Lower leg skin (tissue), 4 donors: ENCODE measurements at regions not wholly inside any gene's neighbourhood (a gene's known extent, or its start where the extent isn't known, plus 50 kb on each side); places are given as distances from the start of the nearest gene placed in this dataset.

Experiments
- DNase-seq, 2 donors: peaks; one replicate each; pipeline ENCODE4 v3.0.0-alpha.2; 2019; ENCODE audit warnings: low spot score in 2 of 2
- H3K4me3 ChIP-seq: fragments of 200-600 bp; sonication (generic); 2 replicates; pipeline ENCODE4 v1.5.1; 2017; ENCODE audit warnings: mild to moderate bottlenecking, low read depth; ENCODE audit not compliant: poor library complexity, severe bottlenecking
- CTCF ChIP-seq, 3 donors: fragments of 450-650 bp; IDR thresholded peaks; one replicate each; pipeline ENCODE4 v1.5.1; 2016; ENCODE audit warnings: antibody characterized with exemption in 3 of 3, mild to moderate bottlenecking in 3 of 3, moderate library complexity in 2 of 3
- POLR2A ChIP-seq, 2 donors: fragments of 450-650 bp; IDR thresholded peaks; one replicate each; pipeline ENCODE4 v1.6.1; 2016 to 2017; ENCODE audit warnings: antibody characterized with exemption in 2 of 2, mild to moderate bottlenecking in 1 of 2, moderate library complexity in 1 of 2
- WGBS, 2 donors: methylation state at CpG; one replicate each; pipeline ENCODE4 v1.1.5; 2018; 5-methylcytosine and 5-hydroxymethylcytosine counted together
- intact Hi-C: fragments of 100-400 bp; cut with DNase I; formaldehyde crosslinking; loops from one replicate; pipeline ENCODE4 v1.15.0; 2023; ENCODE audit warnings: low total_unique reads

- 42 to 74% methylated on average over 2 of the region's 2 CpGs for WGBS, 2 donors
These were observed 307.8 kb downstream of the EPHA4 start for GRCh38 chr2:221264318-221264717.

GRCh38 chr2:221267773-221268425 lies 304.2 kb downstream of the EPHA4 start:
- intact Hi-C loops, result no loop called here
- no peak for DNase-seq
- TF ChIP-seq CTCF (IDR thresholded peaks at IDR 0.05) (no peak), POLR2A (IDR thresholded peaks at IDR 0.05) (no peak)
- WGBS, 2 donors, result 64 to 68% methylated on average over 6 of the region's 6 CpGs
- H3K4me3 ChIP-seq, result no peak overlapping the region

More at GRCh38 chr2:221264318-221264717, 307.8 kb downstream of the EPHA4 start:
- no peak overlapping the region for H3K4me3 ChIP-seq
- TF ChIP-seq POLR2A (IDR thresholded peaks at IDR 0.05) (no peak), CTCF (IDR thresholded peaks at IDR 0.05) (no peak)
- intact Hi-C loops, result no loop called here
- no peak for DNase-seq

- TF ChIP-seq CTCF (IDR thresholded peaks at IDR 0.05), result no peak
- TF ChIP-seq POLR2A (IDR thresholded peaks at IDR 0.05), result no peak
- intact Hi-C loops, result no loop called here
- DNase-seq, result no peak
- H3K4me3 ChIP-seq, result no peak overlapping the region
- 64 to 73% methylated on average over 3 of the region's 3 CpGs for WGBS, 2 donors
These were observed 303.5 kb downstream of the EPHA4 start for GRCh38 chr2:221268631-221269030.

- 61 to 66% methylated on average over 2 of the region's 2 CpGs for WGBS, 2 donors
- intact Hi-C loops, result no loop called here
- no peak for DNase-seq
- no peak overlapping the region for H3K4me3 ChIP-seq
- no peak for TF ChIP-seq POLR2A (IDR thresholded peaks at IDR 0.05)
- no peak for TF ChIP-seq CTCF (IDR thresholded peaks at IDR 0.05)
These were observed 301.3 kb downstream of the EPHA4 start for GRCh38 chr2:221270806-221271205.

- DNase-seq, result no peak
- TF ChIP-seq POLR2A (IDR thresholded peaks at IDR 0.05) (no peak), CTCF (IDR thresholded peaks at IDR 0.05) (no peak)
- intact Hi-C loops, result no loop called here
- WGBS, 2 donors, result 70 to 75% methylated on average over 3 of the region's 3 CpGs
- no peak overlapping the region for H3K4me3 ChIP-seq
These were observed 299.4 kb downstream of the EPHA4 start for GRCh38 chr2:221272729-221273128.

- DNase-seq, result no peak
- intact Hi-C loops, result no loop called here
- H3K4me3 ChIP-seq, result no peak overlapping the region
- no peak for TF ChIP-seq CTCF (IDR thresholded peaks at IDR 0.05)
- no peak for TF ChIP-seq POLR2A (IDR thresholded peaks at IDR 0.05)
- WGBS, 2 donors, result 50 to 56% methylated on average over 1 of the region's 1 CpG
These were observed 296.1 kb downstream of the EPHA4 start for GRCh38 chr2:221276033-221276432.
